NOMO-1 (cell line): ENCODE measurements at regions not wholly inside any gene's neighbourhood (a gene's known extent, or its start where the extent isn't known, plus 50 kb on each side); places are given as distances from the start of the nearest gene placed in this dataset.

Experiments used
- DNase-seq, 2 experiments: peaks; one replicate each; lab custom pipeline; 2025; ENCODE audit not compliant: unreplicated experiment in 2 of 2; lab: John Stamatoyannopoulos, UW

GRCh38 chr12:74899031-74899829 lies 310.4 kb downstream of the KCNC2 start:
- DNase-seq = no peak

- DNase-seq = no peak
These were observed 309.4 kb downstream of the KCNC2 start for GRCh38 chr12:74900232-74900631.

GRCh38 chr12:74903522-74903921 lies 306.1 kb downstream of the KCNC2 start:
- no peak for DNase-seq

- no peak for DNase-seq
These were observed 303.4 kb downstream of the KCNC2 start for GRCh38 chr12:74906224-74906623.

GRCh38 chr12:74910831-74911230 lies 298.8 kb downstream of the KCNC2 start:
- DNase-seq = no peak

- no peak for DNase-seq
These were observed 295.3 kb downstream of the KCNC2 start for GRCh38 chr12:74914378-74914777.

GRCh38 chr12:74915718-74916117 lies 293.9 kb downstream of the KCNC2 start:
- DNase-seq = no peak

- DNase-seq = no peak
These were observed 291.9 kb downstream of the KCNC2 start for GRCh38 chr12:74917743-74918142.

- no peak for DNase-seq
These were observed 291.3 kb downstream of the KCNC2 start for GRCh38 chr12:74918291-74918690.

- DNase-seq = no peak
These were observed 287.5 kb downstream of the KCNC2 start for GRCh38 chr12:74922117-74922516.

- DNase-seq = no peak
These were observed 287.0 kb downstream of the KCNC2 start for GRCh38 chr12:74922642-74923041.

- DNase-seq = no peak
These were observed 268.0 kb downstream of the KCNC2 start for GRCh38 chr12:74941670-74942069.

GRCh38 chr12:74945771-74946198 lies 263.9 kb downstream of the KCNC2 start:
- DNase-seq = no peak

- no peak for DNase-seq
These were observed 255.9 kb downstream of the KCNC2 start for GRCh38 chr12:74953697-74954096.

- no peak for DNase-seq
These were observed 252.4 kb downstream of the KCNC2 start for GRCh38 chr12:74957231-74957630.

GRCh38 chr12:74957634-74958033 lies 252.0 kb downstream of the KCNC2 start:
- no peak for DNase-seq

GRCh38 chr12:74959657-74960056 lies 250.0 kb downstream of the KCNC2 start:
- DNase-seq = no peak

- DNase-seq = no peak
These were observed 246.3 kb downstream of the KCNC2 start for GRCh38 chr12:74963304-74963703.

GRCh38 chr12:74963867-74964331 lies 245.7 kb downstream of the KCNC2 start:
- no peak for DNase-seq

- DNase-seq = no peak
These were observed 245.2 kb downstream of the KCNC2 start for GRCh38 chr12:74964390-74964789.

- DNase-seq = no peak
These were observed 238.4 kb downstream of the KCNC2 start for GRCh38 chr12:74971201-74971600.

- no peak for DNase-seq
These were observed 231.7 kb downstream of the KCNC2 start for GRCh38 chr12:74977832-74978481.
